ENCODE measurements at regions not wholly inside any gene's neighbourhood (a gene's known extent, or its start where the extent isn't known, plus 50 kb on each side); places are given as distances from the start of the nearest gene placed in this dataset.
"Not testable (repeated sequence)": the region's sequence is repeated elsewhere in the genome, so short reads cannot be mapped to it uniquely, and the experiment has no call there.

DNA sequence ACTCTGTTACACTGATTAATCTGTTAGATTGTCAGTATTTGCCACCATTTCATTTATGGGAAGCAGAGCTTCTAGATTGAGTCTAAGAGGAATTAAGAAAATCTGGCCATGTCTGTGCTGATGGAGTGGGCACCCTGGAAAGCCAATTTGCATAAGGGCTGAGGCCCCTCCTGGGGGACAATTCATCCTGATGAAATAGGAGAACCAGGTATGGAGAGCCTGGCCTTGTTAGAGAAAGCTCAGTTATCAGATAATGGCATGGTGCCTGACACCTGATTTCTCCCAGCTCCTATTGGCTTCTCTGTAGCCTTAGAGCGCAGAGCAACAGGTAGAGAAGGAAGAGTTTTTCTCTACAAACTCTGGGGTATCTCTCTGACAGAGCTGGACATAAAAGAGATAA, 114.2 kb downstream of the EBLN2 start:
- Histone ChIP-seq H3K36me3 (ENCODE audit: control insufficient read depth, insufficient read depth, low read length) (no peaks in the 10 kb centered on the region), H3K4me3 (ENCODE audit: low read depth, low read length) (no peak overlapping the region), H3K27ac (ENCODE audit: low read depth, low read length) (no peak overlapping the region), H3K9me3 (ENCODE audit: control insufficient read depth, insufficient read depth, low read length) (no peaks in the 10 kb centered on the region), H3K4me1 (ENCODE audit: control insufficient read depth, insufficient read depth, low read length) (no peaks in the 10 kb centered on the region), H3K27me3 (ENCODE audit: control insufficient read depth, insufficient read depth, low read length) (no peaks in the 10 kb centered on the region)
- no CpG with 5 or more reads among the region's 1 CpG for WGBS (ENCODE audit: insufficient coverage)
- no peak for DNase-seq (ENCODE audit: low read depth in 4 of 6, low spot score in 6 of 6)

DNA sequence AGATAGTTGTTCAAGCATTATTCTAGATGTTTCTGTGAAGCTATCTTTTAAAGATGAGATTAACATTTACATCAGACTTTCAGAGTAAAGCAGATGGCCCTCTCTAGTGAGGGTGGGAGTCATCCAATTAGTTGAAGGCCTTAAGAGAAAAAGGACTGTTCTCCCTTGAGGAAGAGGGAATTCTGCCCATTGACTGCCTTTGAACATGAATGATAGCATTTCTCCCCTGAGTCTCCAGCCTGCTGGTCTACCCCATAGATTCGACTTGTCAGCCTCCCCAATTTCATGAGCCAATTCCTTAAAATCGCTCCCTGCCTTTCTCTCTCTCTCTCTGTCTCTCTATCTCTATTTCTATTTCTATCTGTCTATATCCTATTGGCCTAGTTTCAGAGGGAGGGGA, 115.5 kb downstream of the EBLN2 start:
- H3K27ac ChIP-seq (ENCODE audit: low read depth, low read length), result no peak overlapping the region
- 88% methylated on average over 1 of the region's 2 CpGs for WGBS (ENCODE audit: insufficient coverage)
- H3K4me3 ChIP-seq (ENCODE audit: low read depth, low read length), result no peak overlapping the region
- H3K27me3 ChIP-seq (ENCODE audit: control insufficient read depth, insufficient read depth, low read length), result no peaks in the 10 kb centered on the region
- no peaks in the 10 kb centered on the region for H3K36me3 ChIP-seq (ENCODE audit: control insufficient read depth, insufficient read depth, low read length)
- no peaks in the 10 kb centered on the region for H3K9me3 ChIP-seq (ENCODE audit: control insufficient read depth, insufficient read depth, low read length)
- DNase-seq (ENCODE audit: low read depth in 4 of 6, low spot score in 6 of 6), result peak in 1 of 6 donors; percentile 22
- no peaks in the 10 kb centered on the region for H3K4me1 ChIP-seq (ENCODE audit: control insufficient read depth, insufficient read depth, low read length)

DNA sequence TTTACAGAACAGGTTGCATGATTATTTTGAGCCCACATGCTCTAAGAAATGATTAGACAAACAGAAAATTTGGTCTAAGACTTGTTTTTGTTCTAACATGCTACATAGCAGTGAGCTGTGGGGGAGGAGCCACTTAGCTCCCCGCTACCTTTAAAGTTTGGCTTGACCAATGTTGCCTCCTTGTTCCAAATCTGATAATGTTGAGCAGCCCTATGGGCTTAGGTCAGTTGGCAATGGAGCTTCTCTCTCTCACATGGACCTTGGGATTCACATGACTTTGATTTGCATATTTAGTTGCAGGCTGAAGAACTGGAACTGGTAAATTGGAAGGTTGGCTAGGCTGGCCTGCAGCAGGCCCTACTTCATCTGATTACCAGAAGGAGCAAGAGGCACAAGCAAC, 116.4 kb downstream of the EBLN2 start:
- no peak for DNase-seq (ENCODE audit: low read depth in 4 of 6, low spot score in 6 of 6)
- no peak overlapping the region for H3K4me3 ChIP-seq (ENCODE audit: low read depth, low read length)
- no peaks in the 10 kb centered on the region for H3K36me3 ChIP-seq (ENCODE audit: control insufficient read depth, insufficient read depth, low read length)
- H3K9me3 ChIP-seq (ENCODE audit: control insufficient read depth, insufficient read depth, low read length), result no peaks in the 10 kb centered on the region
- H3K27me3 ChIP-seq (ENCODE audit: control insufficient read depth, insufficient read depth, low read length), result no peaks in the 10 kb centered on the region
- 100% methylated on average over 1 of the region's 1 CpG for WGBS (ENCODE audit: insufficient coverage)
- H3K27ac ChIP-seq (ENCODE audit: low read depth, low read length), result no peak overlapping the region
- no peaks in the 10 kb centered on the region for H3K4me1 ChIP-seq (ENCODE audit: control insufficient read depth, insufficient read depth, low read length)

DNA sequence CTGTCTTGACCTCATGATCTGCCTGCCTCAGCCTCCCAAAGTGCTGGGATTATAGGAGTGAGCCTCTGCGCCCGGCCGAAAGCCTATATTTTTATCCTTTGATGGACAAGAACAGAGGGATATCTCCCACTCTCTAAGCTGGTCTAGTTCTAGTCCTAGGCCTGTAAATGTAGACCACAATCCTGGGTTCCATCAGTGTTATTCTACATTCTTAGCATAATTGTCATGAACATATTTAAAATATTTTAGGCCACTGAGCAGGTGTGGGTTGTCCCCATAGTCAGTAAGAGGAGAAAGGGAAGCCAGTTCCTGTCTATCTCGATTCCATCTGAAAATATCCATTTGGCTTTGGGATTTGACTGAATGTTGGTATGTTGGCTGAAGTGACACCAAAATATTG, 118.1 kb downstream of the EBLN2 start:
- Histone ChIP-seq H3K27me3 (ENCODE audit: control insufficient read depth, insufficient read depth, low read length) (no peaks in the 10 kb centered on the region), H3K27ac (ENCODE audit: low read depth, low read length) (no peak overlapping the region), H3K4me1 (ENCODE audit: control insufficient read depth, insufficient read depth, low read length) (no peaks in the 10 kb centered on the region), H3K9me3 (ENCODE audit: control insufficient read depth, insufficient read depth, low read length) (no peaks in the 10 kb centered on the region), H3K36me3 (ENCODE audit: control insufficient read depth, insufficient read depth, low read length) (no peaks in the 10 kb centered on the region), H3K4me3 (ENCODE audit: low read depth, low read length) (no peak overlapping the region)
- WGBS (ENCODE audit: insufficient coverage), result 71% methylated on average over 1 of the region's 4 CpGs
- no peak for DNase-seq (ENCODE audit: low read depth in 4 of 6, low spot score in 6 of 6)

DNA sequence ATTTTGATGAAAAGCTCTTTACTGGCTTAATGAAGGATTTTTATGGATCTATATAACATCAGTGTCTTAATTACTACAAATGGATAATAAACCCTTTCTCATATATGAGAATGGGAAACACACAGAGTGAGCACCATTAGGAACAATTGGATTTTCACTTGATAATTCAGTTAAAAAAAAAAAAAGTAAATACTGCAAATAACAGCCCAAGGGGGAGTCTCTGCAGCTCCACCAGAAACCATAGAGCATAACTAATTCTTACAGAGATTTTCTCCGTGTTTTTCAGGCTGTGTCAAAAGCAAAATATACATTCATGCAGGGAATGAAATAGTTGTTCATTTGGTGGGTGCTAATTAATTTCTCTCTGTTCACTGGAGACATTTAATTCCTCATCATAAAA, 125.3 kb downstream of the EBLN2 start:
- Histone ChIP-seq H3K36me3 (ENCODE audit: control insufficient read depth, insufficient read depth, low read length) (no peaks in the 10 kb centered on the region), H3K9me3 (ENCODE audit: control insufficient read depth, insufficient read depth, low read length) (no peaks in the 10 kb centered on the region), H3K4me3 (ENCODE audit: low read depth, low read length) (no peak overlapping the region), H3K4me1 (ENCODE audit: control insufficient read depth, insufficient read depth, low read length) (no peaks in the 10 kb centered on the region), H3K27me3 (ENCODE audit: control insufficient read depth, insufficient read depth, low read length) (no peaks in the 10 kb centered on the region), H3K27ac (ENCODE audit: low read depth, low read length) (no peak overlapping the region)
- DNase-seq (ENCODE audit: low read depth in 4 of 6, low spot score in 6 of 6), result peak in 1 of 6 donors; percentile 90
- whole genome bisulfite sequencing (ENCODE audit: insufficient coverage), result no CpG with 5 or more reads among the region's 1 CpG

DNA sequence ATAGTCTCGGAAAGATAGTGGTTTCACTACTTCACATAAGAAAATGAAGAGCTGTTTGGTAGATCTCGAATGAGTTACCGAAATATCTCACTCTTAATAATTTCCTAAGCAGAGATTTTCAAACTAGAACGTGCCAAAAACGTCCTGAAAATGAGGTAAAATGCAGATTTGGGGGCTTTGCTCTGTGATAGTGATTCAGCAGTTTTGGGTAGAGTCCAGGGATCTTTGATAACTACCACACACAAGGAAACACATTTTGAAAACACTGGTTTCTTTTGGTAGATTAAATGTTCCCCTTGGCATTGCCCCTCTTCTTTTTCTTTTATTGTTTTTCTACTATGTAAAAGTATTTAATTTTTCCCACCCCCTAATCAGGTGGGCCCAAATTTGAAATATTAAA, 125.9 kb downstream of the EBLN2 start:
- no CpG with 5 or more reads among the region's 5 CpGs for WGBS (ENCODE audit: insufficient coverage)
- Histone ChIP-seq H3K4me3 (ENCODE audit: low read depth, low read length) (no peak overlapping the region), H3K27ac (ENCODE audit: low read depth, low read length) (no peak overlapping the region), H3K4me1 (ENCODE audit: control insufficient read depth, insufficient read depth, low read length) (no peaks in the 10 kb centered on the region), H3K27me3 (ENCODE audit: control insufficient read depth, insufficient read depth, low read length) (no peaks in the 10 kb centered on the region), H3K36me3 (ENCODE audit: control insufficient read depth, insufficient read depth, low read length) (no peaks in the 10 kb centered on the region), H3K9me3 (ENCODE audit: control insufficient read depth, insufficient read depth, low read length) (no peaks in the 10 kb centered on the region)
- DNase-seq (ENCODE audit: low read depth in 4 of 6, low spot score in 6 of 6), result no peak

DNA sequence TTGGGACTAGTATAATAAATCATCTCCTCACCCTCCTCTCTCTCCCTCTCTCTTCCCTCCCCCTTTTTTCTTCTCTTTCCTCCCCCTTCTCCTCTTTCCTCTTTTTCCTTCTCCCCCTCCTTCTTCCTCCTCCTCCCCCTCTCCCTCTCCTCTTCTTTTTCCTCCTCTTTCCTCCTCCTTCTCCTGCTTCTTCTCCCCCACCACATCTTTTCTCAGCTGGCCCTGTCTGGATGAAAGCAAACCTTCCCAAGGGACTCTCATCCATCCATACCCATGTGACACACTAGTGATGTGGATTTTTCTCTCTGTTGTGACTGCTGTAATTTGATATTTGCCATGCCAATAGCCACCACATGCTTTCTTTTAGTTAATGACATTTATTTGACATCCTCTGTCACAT, 127.2 kb downstream of the EBLN2 start:
- DNase-seq (ENCODE audit: low read depth in 4 of 6, low spot score in 6 of 6), result no peak
- no peak overlapping the region for H3K4me3 ChIP-seq (ENCODE audit: low read depth, low read length)
- no peak overlapping the region for H3K27ac ChIP-seq (ENCODE audit: low read depth, low read length)
- H3K27me3 ChIP-seq (ENCODE audit: control insufficient read depth, insufficient read depth, low read length), result no peaks in the 10 kb centered on the region
- no peaks in the 10 kb centered on the region for H3K36me3 ChIP-seq (ENCODE audit: control insufficient read depth, insufficient read depth, low read length)
- no peaks in the 10 kb centered on the region for H3K4me1 ChIP-seq (ENCODE audit: control insufficient read depth, insufficient read depth, low read length)
- no peaks in the 10 kb centered on the region for H3K9me3 ChIP-seq (ENCODE audit: control insufficient read depth, insufficient read depth, low read length)

DNA sequence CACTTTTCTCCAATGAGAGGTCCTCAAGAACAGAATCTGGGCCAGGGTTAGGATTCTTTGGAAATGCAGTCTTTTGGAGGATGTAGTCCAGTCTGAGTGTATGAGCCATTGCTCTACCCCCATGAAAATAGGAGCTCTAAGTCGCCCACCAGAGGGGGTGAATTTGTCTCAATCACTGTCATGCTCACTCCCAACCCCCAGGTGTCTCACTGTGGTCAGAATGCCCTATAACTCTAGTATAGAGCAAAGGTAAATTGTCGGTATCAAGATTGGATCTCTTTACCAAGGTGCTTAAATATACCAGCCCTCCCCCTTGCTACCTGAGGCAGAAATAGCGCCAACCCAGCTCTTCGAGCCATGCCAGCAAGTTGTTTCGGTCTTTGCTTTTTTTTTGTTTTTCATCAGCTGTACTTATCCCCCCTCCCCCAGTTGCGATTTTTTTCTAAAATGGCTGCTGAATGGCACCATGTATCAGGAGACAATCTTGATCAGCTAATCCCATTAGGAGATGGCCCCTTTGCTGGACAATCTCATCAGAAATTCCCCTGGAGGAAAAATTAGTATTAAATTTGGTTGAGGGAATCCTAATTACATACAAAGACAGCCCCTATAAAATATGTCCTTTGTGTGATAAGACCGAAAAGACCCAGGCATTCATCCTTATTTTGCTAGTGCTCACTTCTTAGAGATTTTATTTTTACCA, 130.7 kb downstream of the EBLN2 start:
- no peaks in the 10 kb centered on the region for H3K4me1 ChIP-seq (ENCODE audit: control insufficient read depth, insufficient read depth, low read length)
- H3K36me3 ChIP-seq (ENCODE audit: control insufficient read depth, insufficient read depth, low read length), result no peaks in the 10 kb centered on the region
- H3K27me3 ChIP-seq (ENCODE audit: control insufficient read depth, insufficient read depth, low read length), result no peaks in the 10 kb centered on the region
- WGBS (ENCODE audit: insufficient coverage), result 96% methylated on average over 3 of the region's 7 CpGs
- no peak for DNase-seq (ENCODE audit: low read depth in 4 of 6, low spot score in 6 of 6)
- no peaks in the 10 kb centered on the region for H3K9me3 ChIP-seq (ENCODE audit: control insufficient read depth, insufficient read depth, low read length)
- no peak overlapping the region for H3K27ac ChIP-seq (ENCODE audit: low read depth, low read length)
- no peak overlapping the region for H3K4me3 ChIP-seq (ENCODE audit: low read depth, low read length)

DNA sequence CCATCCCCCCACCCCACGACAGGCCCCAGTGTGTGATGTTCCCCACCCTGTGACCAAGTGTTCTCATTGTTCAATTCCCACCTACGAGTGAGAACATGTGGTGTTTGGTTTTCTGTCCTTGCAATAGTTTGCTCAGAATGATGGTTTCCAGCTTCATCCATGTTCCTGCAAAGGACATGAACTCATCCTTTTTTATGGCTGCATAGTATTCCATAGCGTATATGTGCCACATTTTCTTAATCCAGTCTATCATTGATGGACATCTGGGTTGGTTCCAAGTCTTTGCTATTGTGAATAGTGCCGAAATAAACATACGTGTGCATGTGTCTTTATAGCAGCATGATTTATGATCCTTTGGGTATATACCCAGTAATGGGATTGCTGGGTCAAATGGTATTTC, 132.5 kb downstream of the EBLN2 start:
- not testable (repeated sequence) for H3K27me3 ChIP-seq (ENCODE audit: control insufficient read depth, insufficient read depth, low read length)

DNA sequence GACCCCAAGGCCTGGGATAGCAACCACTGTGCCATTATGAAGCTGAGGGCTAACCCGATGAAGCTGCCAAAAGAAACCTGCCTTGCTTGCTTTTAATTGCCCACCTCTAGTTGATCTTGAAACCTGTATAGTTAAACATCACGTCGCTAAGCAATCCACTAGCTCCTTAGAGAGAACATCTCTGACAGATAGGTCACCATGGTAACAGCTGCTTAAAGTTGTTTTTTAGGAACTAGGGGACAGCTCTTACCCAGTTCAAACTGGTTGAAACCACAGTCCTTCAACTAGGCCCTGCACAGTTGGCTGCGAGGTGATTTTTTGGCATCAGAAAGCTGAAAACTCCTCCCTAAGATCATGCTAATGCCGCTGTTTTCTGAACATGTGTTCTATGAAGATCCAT, 135.7 kb downstream of the EBLN2 start:
- H3K4me3 ChIP-seq (ENCODE audit: low read depth, low read length), result no peak overlapping the region
- H3K27ac ChIP-seq (ENCODE audit: low read depth, low read length), result no peak overlapping the region
- H3K4me1 ChIP-seq (ENCODE audit: control insufficient read depth, insufficient read depth, low read length), result no peaks in the 10 kb centered on the region
- no peaks in the 10 kb centered on the region for H3K27me3 ChIP-seq (ENCODE audit: control insufficient read depth, insufficient read depth, low read length)
- no peaks in the 10 kb centered on the region for H3K9me3 ChIP-seq (ENCODE audit: control insufficient read depth, insufficient read depth, low read length)
- peak in 1 of 6 donors; percentile 61 for DNase-seq (ENCODE audit: low read depth in 4 of 6, low spot score in 6 of 6)
- no peaks in the 10 kb centered on the region for H3K36me3 ChIP-seq (ENCODE audit: control insufficient read depth, insufficient read depth, low read length)
- WGBS (ENCODE audit: insufficient coverage), result 96% methylated on average over 2 of the region's 5 CpGs

More for the DNA sequence above, 132.5 kb downstream of the EBLN2 start:
- no CpG with 5 or more reads among the region's 5 CpGs for WGBS (ENCODE audit: insufficient coverage)
- H3K9me3 ChIP-seq (ENCODE audit: control insufficient read depth, insufficient read depth, low read length); H3K4me1 ChIP-seq (ENCODE audit: control insufficient read depth, insufficient read depth, low read length); DNase-seq (ENCODE audit: low read depth in 4 of 6, low spot score in 6 of 6); H3K4me3 ChIP-seq (ENCODE audit: low read depth, low read length); H3K36me3 ChIP-seq (ENCODE audit: control insufficient read depth, insufficient read depth, low read length); H3K27ac ChIP-seq (ENCODE audit: low read depth, low read length): not testable (repeated sequence)

All from spinal cord (tissue), 9 donors.